ENCODE measurements at regions not wholly inside any gene's neighbourhood (a gene's known extent, or its start where the extent isn't known, plus 50 kb on each side); places are given as distances from the start of the nearest gene placed in this dataset.

DNA sequence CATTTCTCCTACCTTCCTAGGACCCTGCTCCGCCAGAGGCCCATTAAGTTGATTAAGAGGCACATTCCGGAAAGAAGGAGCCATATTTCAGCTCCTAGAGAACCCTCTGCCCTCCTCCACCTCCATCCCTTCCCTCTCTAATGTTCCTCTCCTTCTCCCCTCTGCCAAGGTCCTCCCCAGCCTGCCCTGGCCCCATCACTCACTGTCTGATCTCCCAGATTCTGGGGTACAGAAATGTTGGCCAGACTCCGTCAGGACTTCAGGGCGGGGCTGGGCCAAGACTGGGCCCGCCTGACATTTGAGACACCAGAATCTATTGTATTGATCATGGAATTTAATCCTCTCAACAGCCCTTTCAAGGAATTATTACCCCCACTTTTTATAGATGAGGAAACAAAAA lies 136.1 kb downstream of the TMEM132E start:
- Histone ChIP-seq H3K27ac (ENCODE audit: low read length) (no peak overlapping the region), H3K4me1 (ENCODE audit: control insufficient read depth, low read depth, low read length) (no peaks in the 10 kb centered on the region), H3K9ac (ENCODE audit: low read length) (no peak overlapping the region), H3K27me3 (ENCODE audit: control insufficient read depth, insufficient read depth, low read length) (no peaks in the 10 kb centered on the region), H3K36me3 (ENCODE audit: control insufficient read depth, low read depth, low read length) (no peaks in the 10 kb centered on the region), H3K9me3 (ENCODE audit: control insufficient read depth, low read depth, low read length) (no peaks in the 10 kb centered on the region), H3K4me3 (ENCODE audit: low read length) (no peak overlapping the region)

- no peak overlapping the region for H3K4me3 ChIP-seq (ENCODE audit: low read length)
- H3K9ac ChIP-seq (ENCODE audit: low read length) = no peak overlapping the region
- H3K27me3 ChIP-seq (ENCODE audit: control insufficient read depth, insufficient read depth, low read length) = no peaks in the 10 kb centered on the region
- no peaks in the 10 kb centered on the region for H3K36me3 ChIP-seq (ENCODE audit: control insufficient read depth, low read depth, low read length)
- H3K27ac ChIP-seq (ENCODE audit: low read length) = no peak overlapping the region
- H3K9me3 ChIP-seq (ENCODE audit: control insufficient read depth, low read depth, low read length) = no peaks in the 10 kb centered on the region
- no peaks in the 10 kb centered on the region for H3K4me1 ChIP-seq (ENCODE audit: control insufficient read depth, low read depth, low read length)
Measured at GRCh38 chr17:34714475-34715410, 135.4 kb downstream of the TMEM132E start.

DNA sequence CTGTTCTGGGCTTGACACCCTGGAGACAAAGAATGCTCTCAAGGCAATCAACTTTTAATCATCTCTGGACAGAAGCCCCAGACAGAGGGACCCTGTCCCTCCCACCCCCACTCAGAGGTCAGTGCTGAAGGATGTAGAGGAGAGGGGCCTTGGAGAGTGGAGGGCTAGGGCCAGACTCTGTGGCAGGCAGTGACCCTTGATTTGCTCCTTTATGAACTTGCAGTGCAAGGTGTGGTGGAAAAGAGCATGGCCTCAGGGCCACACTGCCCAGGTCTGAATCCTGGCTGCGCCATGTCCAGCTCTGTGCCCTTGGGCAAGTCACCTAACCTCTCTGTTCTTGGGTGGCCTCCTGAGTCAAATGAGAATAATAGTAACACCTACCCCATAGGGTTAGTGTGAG lies 134.3 kb downstream of the TMEM132E start:
- Histone ChIP-seq H3K9me3 (ENCODE audit: control insufficient read depth, low read depth, low read length) (no peaks in the 10 kb centered on the region), H3K36me3 (ENCODE audit: control insufficient read depth, low read depth, low read length) (no peaks in the 10 kb centered on the region), H3K4me3 (ENCODE audit: low read length) (no peak overlapping the region), H3K4me1 (ENCODE audit: control insufficient read depth, low read depth, low read length) (no peaks in the 10 kb centered on the region), H3K9ac (ENCODE audit: low read length) (no peak overlapping the region), H3K27me3 (ENCODE audit: control insufficient read depth, insufficient read depth, low read length) (no peaks in the 10 kb centered on the region), H3K27ac (ENCODE audit: low read length) (no peak overlapping the region)

GRCh38 chr17:34712481-34713195 lies 133.3 kb downstream of the TMEM132E start:
- H3K36me3 ChIP-seq (ENCODE audit: control insufficient read depth, low read depth, low read length) = no peaks in the 10 kb centered on the region
- no peaks in the 10 kb centered on the region for H3K9me3 ChIP-seq (ENCODE audit: control insufficient read depth, low read depth, low read length)
- H3K9ac ChIP-seq (ENCODE audit: low read length) = no peak overlapping the region
- H3K27me3 ChIP-seq (ENCODE audit: control insufficient read depth, insufficient read depth, low read length) = no peaks in the 10 kb centered on the region
- H3K4me1 ChIP-seq (ENCODE audit: control insufficient read depth, low read depth, low read length) = no peaks in the 10 kb centered on the region
- no peak overlapping the region for H3K27ac ChIP-seq (ENCODE audit: low read length)
- no peak overlapping the region for H3K4me3 ChIP-seq (ENCODE audit: low read length)

DNA sequence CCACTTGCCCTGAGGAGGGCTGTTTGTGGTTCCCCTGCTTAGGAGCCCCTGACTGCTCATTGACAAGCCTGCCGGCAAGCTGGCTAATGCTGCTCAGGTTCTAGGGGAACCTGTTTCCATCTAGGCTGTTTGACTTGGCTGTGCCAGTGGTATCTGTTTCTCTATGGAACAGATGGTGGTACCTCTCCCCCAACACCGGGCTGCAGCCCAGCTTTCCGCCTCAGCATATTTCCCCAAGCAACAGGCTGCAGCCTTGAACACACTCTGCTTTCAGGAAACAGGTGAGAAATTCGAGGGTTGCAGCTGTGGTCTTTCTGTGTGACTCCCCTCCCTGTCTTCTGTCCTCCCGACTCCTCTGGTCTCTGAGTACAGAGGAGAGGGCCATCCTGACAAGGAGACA lies 132.3 kb downstream of the TMEM132E start:
- Histone ChIP-seq H3K4me3 (ENCODE audit: low read length) (no peak overlapping the region), H3K27ac (ENCODE audit: low read length) (no peak overlapping the region), H3K27me3 (ENCODE audit: control insufficient read depth, insufficient read depth, low read length) (no peaks in the 10 kb centered on the region), H3K4me1 (ENCODE audit: control insufficient read depth, low read depth, low read length) (no peaks in the 10 kb centered on the region), H3K36me3 (ENCODE audit: control insufficient read depth, low read depth, low read length) (no peaks in the 10 kb centered on the region), H3K9ac (ENCODE audit: low read length) (no peak overlapping the region), H3K9me3 (ENCODE audit: control insufficient read depth, low read depth, low read length) (no peaks in the 10 kb centered on the region)

DNA sequence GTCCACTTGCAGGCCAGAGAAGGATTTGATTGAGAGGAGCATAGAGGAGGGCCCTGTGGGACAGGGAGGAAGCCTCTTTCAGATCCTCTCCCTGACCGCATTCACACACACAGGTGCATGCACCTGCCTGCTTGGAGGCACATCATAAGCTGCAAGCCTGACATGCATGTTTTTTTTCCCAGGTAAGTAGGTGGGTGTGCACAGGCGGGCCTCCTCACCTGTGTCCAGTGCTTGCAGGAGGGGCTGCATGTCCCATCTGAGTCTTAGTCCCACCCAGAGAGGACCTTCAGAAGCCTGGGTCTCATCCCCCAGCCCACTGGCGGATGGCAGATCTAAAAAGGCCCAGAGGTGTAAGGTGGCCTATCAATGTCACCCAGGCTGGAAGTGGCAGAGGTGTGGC lies 130.8 kb downstream of the TMEM132E start:
- Histone ChIP-seq H3K27me3 (ENCODE audit: control insufficient read depth, insufficient read depth, low read length) (no peaks in the 10 kb centered on the region), H3K4me1 (ENCODE audit: control insufficient read depth, low read depth, low read length) (no peaks in the 10 kb centered on the region), H3K36me3 (ENCODE audit: control insufficient read depth, low read depth, low read length) (no peaks in the 10 kb centered on the region), H3K4me3 (ENCODE audit: low read length) (no peak overlapping the region), H3K27ac (ENCODE audit: low read length) (no peak overlapping the region), H3K9ac (ENCODE audit: low read length) (no peak overlapping the region), H3K9me3 (ENCODE audit: control insufficient read depth, low read depth, low read length) (no peaks in the 10 kb centered on the region)

DNA sequence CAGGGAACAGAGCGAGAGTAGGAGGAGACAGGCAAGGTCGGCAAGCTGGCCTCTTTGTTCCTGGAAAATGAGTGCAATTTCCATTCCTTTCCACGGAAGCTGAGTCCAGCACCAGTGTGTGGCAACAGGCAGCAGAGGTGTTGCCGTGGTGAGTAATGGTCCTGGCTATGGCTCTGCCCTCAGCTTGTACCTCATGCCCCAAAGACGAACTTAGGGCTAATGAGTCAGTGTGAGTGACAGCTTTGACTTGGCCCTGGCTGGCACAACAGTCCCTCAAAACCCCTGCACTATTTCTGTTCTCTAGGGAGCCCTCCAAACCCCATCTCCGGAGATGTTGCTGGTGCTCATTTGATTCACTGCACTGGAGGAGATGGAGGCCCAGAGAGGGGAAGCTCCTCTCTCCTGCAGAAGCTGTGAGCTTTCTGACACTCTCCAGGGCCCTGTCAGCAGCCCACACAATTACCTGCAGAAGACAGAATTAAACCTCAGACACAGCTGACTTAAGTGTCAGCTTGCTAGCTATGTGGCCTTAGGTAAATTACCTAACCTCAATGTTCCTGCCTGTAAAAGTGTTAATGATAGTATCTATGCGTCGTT lies 129.9 kb downstream of the TMEM132E start:
- no peak overlapping the region for H3K4me3 ChIP-seq (ENCODE audit: low read length)
- H3K27me3 ChIP-seq (ENCODE audit: control insufficient read depth, insufficient read depth, low read length) = no peaks in the 10 kb centered on the region
- no peaks in the 10 kb centered on the region for H3K4me1 ChIP-seq (ENCODE audit: control insufficient read depth, low read depth, low read length)
- H3K36me3 ChIP-seq (ENCODE audit: control insufficient read depth, low read depth, low read length) = no peaks in the 10 kb centered on the region
- no peak overlapping the region for H3K9ac ChIP-seq (ENCODE audit: low read length)
- no peak overlapping the region for H3K27ac ChIP-seq (ENCODE audit: low read length)
- H3K9me3 ChIP-seq (ENCODE audit: control insufficient read depth, low read depth, low read length) = no peaks in the 10 kb centered on the region

GRCh38 chr17:34706029-34706428 lies 126.6 kb downstream of the TMEM132E start:
- Histone ChIP-seq H3K27me3 (ENCODE audit: control insufficient read depth, insufficient read depth, low read length) (peaks cover 3% of the 10 kb centered on the region), H3K36me3 (ENCODE audit: control insufficient read depth, low read depth, low read length) (no peaks in the 10 kb centered on the region), H3K27ac (ENCODE audit: low read length) (no peak overlapping the region), H3K4me3 (ENCODE audit: low read length) (no peak overlapping the region), H3K4me1 (ENCODE audit: control insufficient read depth, low read depth, low read length) (no peaks in the 10 kb centered on the region), H3K9ac (ENCODE audit: low read length) (no peak overlapping the region), H3K9me3 (ENCODE audit: control insufficient read depth, low read depth, low read length) (no peaks in the 10 kb centered on the region)

- H3K27ac ChIP-seq (ENCODE audit: low read length) = no peak overlapping the region
- H3K27me3 ChIP-seq (ENCODE audit: control insufficient read depth, insufficient read depth, low read length) = peaks cover 7% of the 10 kb centered on the region
- no peaks in the 10 kb centered on the region for H3K4me1 ChIP-seq (ENCODE audit: control insufficient read depth, low read depth, low read length)
- H3K36me3 ChIP-seq (ENCODE audit: control insufficient read depth, low read depth, low read length) = no peaks in the 10 kb centered on the region
- no peak overlapping the region for H3K4me3 ChIP-seq (ENCODE audit: low read length)
- H3K9me3 ChIP-seq (ENCODE audit: control insufficient read depth, low read depth, low read length) = no peaks in the 10 kb centered on the region
- no peak overlapping the region for H3K9ac ChIP-seq (ENCODE audit: low read length)
Measured at GRCh38 chr17:34703533-34703932, 124.2 kb downstream of the TMEM132E start.

DNA sequence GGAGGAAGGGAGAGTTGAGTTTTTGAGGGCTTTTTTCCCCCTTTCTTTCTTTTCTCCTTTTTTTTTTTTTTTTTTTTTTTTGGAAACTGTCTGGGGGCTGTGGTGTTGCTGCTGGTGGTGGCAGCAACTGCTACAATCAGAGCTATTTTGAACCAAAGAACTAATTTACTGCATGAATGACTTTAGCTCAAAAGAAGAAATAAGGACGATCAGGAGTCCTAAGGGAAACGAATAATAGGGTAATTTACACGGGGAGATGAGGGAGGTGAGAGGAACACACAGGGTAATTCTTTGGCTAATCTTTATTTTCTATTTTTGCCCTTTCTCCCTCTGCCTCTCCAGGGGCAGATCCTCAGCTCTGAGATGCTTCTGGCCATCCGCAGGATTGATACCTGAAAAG lies 119.8 kb downstream of the TMEM132E start:
- H3K4me1 ChIP-seq (ENCODE audit: control insufficient read depth, low read depth, low read length) = no peaks in the 10 kb centered on the region

GRCh38 chr17:34692920-34693319 lies 113.5 kb downstream of the TMEM132E start:
- no peaks in the 10 kb centered on the region for H3K9me3 ChIP-seq (ENCODE audit: control insufficient read depth, low read depth, low read length)

More for the DNA sequence above, 119.8 kb downstream of the TMEM132E start:
- no peak overlapping the region for H3K9ac ChIP-seq (ENCODE audit: low read length)
- H3K27ac ChIP-seq (ENCODE audit: low read length) = no peak overlapping the region
- H3K27me3 ChIP-seq (ENCODE audit: control insufficient read depth, insufficient read depth, low read length) = peaks cover 7% of the 10 kb centered on the region
- H3K9me3 ChIP-seq (ENCODE audit: control insufficient read depth, low read depth, low read length) = no peaks in the 10 kb centered on the region
- no peaks in the 10 kb centered on the region for H3K36me3 ChIP-seq (ENCODE audit: control insufficient read depth, low read depth, low read length)
- no peak overlapping the region for H3K4me3 ChIP-seq (ENCODE audit: low read length)

More at GRCh38 chr17:34692920-34693319, 113.5 kb downstream of the TMEM132E start:
- Histone ChIP-seq H3K27ac (ENCODE audit: low read length) (no peak overlapping the region), H3K9ac (ENCODE audit: low read length) (no peak overlapping the region), H3K36me3 (ENCODE audit: control insufficient read depth, low read depth, low read length) (no peaks in the 10 kb centered on the region), H3K4me1 (ENCODE audit: control insufficient read depth, low read depth, low read length) (no peaks in the 10 kb centered on the region), H3K4me3 (ENCODE audit: low read length) (no peak overlapping the region), H3K27me3 (ENCODE audit: control insufficient read depth, insufficient read depth, low read length) (no peaks in the 10 kb centered on the region)
